Activated T-cell treated with anti-CD3 and anti-CD28 coated beads, Interleukin-2, amount 50 U/mL, for 24 hours (primary cell): ENCODE measurements at regions not wholly inside any gene's neighbourhood (a gene's known extent, or its start where the extent isn't known, plus 50 kb on each side); places are given as distances from the start of the nearest gene placed in this dataset.
"Not testable (repeated sequence)": the region's sequence is repeated elsewhere in the genome, so short reads cannot be mapped to it uniquely, and the experiment has no call there.

ENCODE experiments used
- DNase-seq: peaks from one replicate; pipeline ENCODE4 v3.0.0-alpha.2; 2020
- H3K27ac Mint-ChIP-seq: 2 replicates; pipeline ENCODE4 v1.8.0; 2020; ENCODE audit warnings: mild to moderate bottlenecking, mixed read lengths
- H3K27me3 Mint-ChIP-seq: 2 replicates; pipeline ENCODE4 v1.8.0; 2020; ENCODE audit warnings: mixed read lengths
- H3K36me3 Mint-ChIP-seq: 2 replicates; pipeline ENCODE4 v1.8.0; 2020; ENCODE audit warnings: low read depth, mixed read lengths
- H3K4me1 Mint-ChIP-seq: 2 replicates; pipeline ENCODE4 v1.8.0; 2020; ENCODE audit warnings: low read depth, mixed read lengths
- H3K4me3 Mint-ChIP-seq: 2 replicates; pipeline ENCODE4 v1.8.0; 2020; ENCODE audit warnings: mild to moderate bottlenecking, moderate library complexity, mixed read lengths
- H3K9me3 Mint-ChIP-seq: 2 replicates; pipeline ENCODE4 v1.8.0; 2020; ENCODE audit warnings: mixed read lengths

GRCh38 chr7:132004529-132004928 is 448.1 kb upstream of the PODXL start:
- Mint-ChIP-seq H3K4me1 (no peaks in the 10 kb centered on the region), H3K27ac (no peak overlapping the region), H3K4me3 (no peak overlapping the region), H3K36me3 (no peaks in the 10 kb centered on the region), H3K27me3 (no peaks in the 10 kb centered on the region), H3K9me3 (no peaks in the 10 kb centered on the region)
- DNase-seq, result no peak

- no peaks in the 10 kb centered on the region for H3K27me3 Mint-ChIP-seq
- H3K4me3 Mint-ChIP-seq, result no peak overlapping the region
- no peaks in the 10 kb centered on the region for H3K36me3 Mint-ChIP-seq
- no peaks in the 10 kb centered on the region for H3K9me3 Mint-ChIP-seq
- H3K4me1 Mint-ChIP-seq, result no peaks in the 10 kb centered on the region
- no peak overlapping the region for H3K27ac Mint-ChIP-seq
- DNase-seq, result no peak
These were observed 446.0 kb upstream of the PODXL start for GRCh38 chr7:132002343-132002968.

- H3K4me3 Mint-ChIP-seq, result no peak overlapping the region
- H3K27ac Mint-ChIP-seq, result no peak overlapping the region
- H3K9me3 Mint-ChIP-seq, result no peaks in the 10 kb centered on the region
- DNase-seq, result no peak
- no peaks in the 10 kb centered on the region for H3K27me3 Mint-ChIP-seq
- no peaks in the 10 kb centered on the region for H3K4me1 Mint-ChIP-seq
- H3K36me3 Mint-ChIP-seq, result no peaks in the 10 kb centered on the region
These were observed 444.7 kb upstream of the PODXL start for GRCh38 chr7:132001146-132001545.

- Mint-ChIP-seq H3K27ac (no peak overlapping the region), H3K36me3 (no peaks in the 10 kb centered on the region), H3K27me3 (no peaks in the 10 kb centered on the region), H3K4me1 (no peaks in the 10 kb centered on the region), H3K4me3 (no peak overlapping the region), H3K9me3 (no peaks in the 10 kb centered on the region)
- DNase-seq, result no peak
These were observed 442.8 kb upstream of the PODXL start for GRCh38 chr7:131999193-131999592.

- DNase-seq, result no peak
- H3K27me3 Mint-ChIP-seq, result peaks cover 6% of the 10 kb centered on the region
- no peaks in the 10 kb centered on the region for H3K36me3 Mint-ChIP-seq
- no peak overlapping the region for H3K4me3 Mint-ChIP-seq
- peaks cover 5% of the 10 kb centered on the region for H3K9me3 Mint-ChIP-seq
- no peaks in the 10 kb centered on the region for H3K4me1 Mint-ChIP-seq
- no peak overlapping the region for H3K27ac Mint-ChIP-seq
These were observed 438.9 kb upstream of the PODXL start for GRCh38 chr7:131995324-131995723.

- not testable (repeated sequence) for H3K36me3 Mint-ChIP-seq
These were observed 424.6 kb upstream of the PODXL start for GRCh38 chr7:131981069-131981468.

GRCh38 chr7:131978118-131978517 is 421.7 kb upstream of the PODXL start:
- DNase-seq, H3K4me1 Mint-ChIP-seq, H3K27me3 Mint-ChIP-seq, H3K4me3 Mint-ChIP-seq, H3K9me3 Mint-ChIP-seq, H3K36me3 Mint-ChIP-seq, H3K27ac Mint-ChIP-seq: not testable (repeated sequence)

More at GRCh38 chr7:131981069-131981468, 424.6 kb upstream of the PODXL start:
- H3K27ac Mint-ChIP-seq, H3K9me3 Mint-ChIP-seq, H3K4me3 Mint-ChIP-seq, DNase-seq, H3K27me3 Mint-ChIP-seq, H3K4me1 Mint-ChIP-seq: not testable (repeated sequence)

- H3K4me3 Mint-ChIP-seq, result no peak overlapping the region
- no peaks in the 10 kb centered on the region for H3K36me3 Mint-ChIP-seq
- H3K4me1 Mint-ChIP-seq, result no peaks in the 10 kb centered on the region
- DNase-seq, result no peak
- H3K27ac Mint-ChIP-seq, result no peak overlapping the region
- no peaks in the 10 kb centered on the region for H3K9me3 Mint-ChIP-seq
- H3K27me3 Mint-ChIP-seq, result peaks cover under 1% of the 10 kb centered on the region
These were observed 420.0 kb upstream of the PODXL start for GRCh38 chr7:131976411-131976810.

GRCh38 chr7:131974671-131975070 is 418.2 kb upstream of the PODXL start:
- no peaks in the 10 kb centered on the region for H3K27me3 Mint-ChIP-seq

GRCh38 chr7:131972251-131972650 is 415.8 kb upstream of the PODXL start:
- H3K27ac Mint-ChIP-seq, result no peak overlapping the region
- no peak overlapping the region for H3K4me3 Mint-ChIP-seq
- no peaks in the 10 kb centered on the region for H3K4me1 Mint-ChIP-seq
- H3K27me3 Mint-ChIP-seq, result no peaks in the 10 kb centered on the region
- H3K9me3 Mint-ChIP-seq, result no peaks in the 10 kb centered on the region
- no peak for DNase-seq
- H3K36me3 Mint-ChIP-seq, result no peaks in the 10 kb centered on the region

More at GRCh38 chr7:131974671-131975070, 418.2 kb upstream of the PODXL start:
- H3K27ac Mint-ChIP-seq, result no peak overlapping the region
- no peak for DNase-seq
- H3K4me1 Mint-ChIP-seq, result no peaks in the 10 kb centered on the region
- no peaks in the 10 kb centered on the region for H3K36me3 Mint-ChIP-seq
- no peaks in the 10 kb centered on the region for H3K9me3 Mint-ChIP-seq
- no peak overlapping the region for H3K4me3 Mint-ChIP-seq

GRCh38 chr7:131970602-131971001 is 414.2 kb upstream of the PODXL start:
- Mint-ChIP-seq H3K36me3 (no peaks in the 10 kb centered on the region), H3K27me3 (peaks cover 2% of the 10 kb centered on the region), H3K27ac (no peak overlapping the region), H3K9me3 (no peaks in the 10 kb centered on the region), H3K4me1 (no peaks in the 10 kb centered on the region), H3K4me3 (no peak overlapping the region)
- no peak for DNase-seq

- DNase-seq, result no peak
- Mint-ChIP-seq H3K27ac (no peak overlapping the region), H3K27me3 (peaks cover 5% of the 10 kb centered on the region), H3K36me3 (no peaks in the 10 kb centered on the region), H3K4me3 (no peak overlapping the region), H3K4me1 (no peaks in the 10 kb centered on the region), H3K9me3 (no peaks in the 10 kb centered on the region)
These were observed 413.1 kb upstream of the PODXL start for GRCh38 chr7:131969560-131969959.

GRCh38 chr7:131967216-131967730 is 410.8 kb upstream of the PODXL start:
- DNase-seq, result no peak
- no peak overlapping the region for H3K27ac Mint-ChIP-seq
- no peak overlapping the region for H3K4me3 Mint-ChIP-seq
- no peaks in the 10 kb centered on the region for H3K36me3 Mint-ChIP-seq
- no peaks in the 10 kb centered on the region for H3K4me1 Mint-ChIP-seq
- H3K27me3 Mint-ChIP-seq, result peaks cover 7% of the 10 kb centered on the region
- H3K9me3 Mint-ChIP-seq, result no peaks in the 10 kb centered on the region

GRCh38 chr7:131964203-131964602 is 407.8 kb upstream of the PODXL start:
- peaks cover 11% of the 10 kb centered on the region for H3K27me3 Mint-ChIP-seq
- no peaks in the 10 kb centered on the region for H3K4me1 Mint-ChIP-seq
- no peaks in the 10 kb centered on the region for H3K36me3 Mint-ChIP-seq
- no peak overlapping the region for H3K27ac Mint-ChIP-seq
- no peak for DNase-seq
- H3K4me3 Mint-ChIP-seq, result no peak overlapping the region
- H3K9me3 Mint-ChIP-seq, result no peaks in the 10 kb centered on the region

GRCh38 chr7:131961054-131961680 is 404.7 kb upstream of the PODXL start:
- no peaks in the 10 kb centered on the region for H3K4me1 Mint-ChIP-seq
- H3K4me3 Mint-ChIP-seq, result no peak overlapping the region

More at GRCh38 chr7:131961054-131961680, 404.7 kb upstream of the PODXL start:
- Mint-ChIP-seq H3K36me3 (no peaks in the 10 kb centered on the region), H3K9me3 (no peaks in the 10 kb centered on the region), H3K27me3 (peaks cover 11% of the 10 kb centered on the region), H3K27ac (no peak overlapping the region)
- no peak for DNase-seq
